SH-SY5Y (cell line): ENCODE measurements at regions not wholly inside any gene's neighbourhood (a gene's known extent, or its start where the extent isn't known, plus 50 kb on each side); places are given as distances from the start of the nearest gene placed in this dataset.

Experiments used
- GATA2 ChIP-seq: IDR thresholded peaks from 2 replicates; pipeline ENCODE4 v1.6.1; 2011; ENCODE audit warnings: mild to moderate bottlenecking, low read depth, low read length
- GATA3 ChIP-seq: IDR thresholded peaks from 2 replicates; pipeline ENCODE4 v1.6.1; 2011; ENCODE audit warnings: low read depth, mild to moderate bottlenecking, low read length, moderate library complexity

DNA sequence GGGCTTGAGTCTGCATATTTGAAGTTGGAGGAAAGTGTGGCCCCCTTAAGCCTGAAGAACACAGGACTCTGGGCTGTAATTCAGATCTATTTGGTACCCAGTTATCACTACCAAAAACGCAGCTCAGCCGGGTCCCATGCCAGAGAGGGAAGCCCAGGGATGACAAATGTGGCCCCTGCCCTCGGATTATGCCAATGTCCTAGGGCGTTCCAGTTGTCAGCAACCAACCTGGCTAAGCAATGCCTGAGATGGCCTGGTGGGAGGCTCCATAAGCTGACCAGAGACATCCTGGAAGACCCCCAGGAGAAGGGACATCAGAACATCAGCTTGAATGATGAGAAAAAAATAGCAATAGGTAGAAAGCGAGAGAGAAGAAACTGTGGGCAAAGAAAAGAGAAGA, 79.6 kb upstream of the UQCRFS1 start:
- TF ChIP-seq GATA2 = no peak
- TF ChIP-seq GATA3 = no peak
